ENCODE measurements at regions not wholly inside any gene's neighbourhood (a gene's known extent, or its start where the extent isn't known, plus 50 kb on each side); places are given as distances from the start of the nearest gene placed in this dataset.
A peak's percentile ranks its signal among the peaks of the same experiment; 100 is the strongest.

DNA sequence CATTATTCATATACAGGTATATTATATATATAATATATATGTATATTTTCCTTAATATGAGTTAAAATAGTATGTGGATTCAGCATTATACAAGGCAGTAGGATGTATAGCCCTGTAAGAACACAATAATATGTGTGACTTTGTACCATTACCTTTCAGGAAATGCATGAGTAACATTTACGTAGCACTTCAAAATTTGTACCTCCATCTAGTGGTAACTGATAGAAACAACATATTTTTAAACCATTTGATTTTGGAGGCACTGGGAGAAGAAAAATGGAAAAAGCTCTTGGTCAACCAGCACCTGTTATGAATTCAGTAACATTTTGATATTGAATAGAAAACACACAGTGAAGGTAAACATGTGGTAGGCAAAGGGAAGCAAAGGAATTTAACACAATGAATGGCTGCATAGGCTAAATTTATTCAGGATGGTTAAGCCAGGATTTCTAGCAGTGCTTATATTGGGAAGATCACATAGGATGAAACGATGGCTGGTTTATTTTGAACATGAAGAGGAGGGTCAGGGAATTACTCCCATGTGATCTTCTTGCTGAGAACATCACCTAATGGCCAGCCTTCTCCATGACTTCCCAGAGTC is 565.5 kb downstream of the CCDC85A start:
- Histone ChIP-seq H4K20me1 (replicated peaks; ENCODE audit: control insufficient read depth, extremely low read depth, insufficient read depth, low read length) (no peaks in the 10 kb centered on the region), H2AFZ (ENCODE audit: low read depth, low read length) (no peak overlapping the region), H3K4me3 (replicated peaks in 1 of 3; ENCODE audit: insufficient read depth in 1 of 3, low read depth in 1 of 3, low read length in 3 of 3) (no peak overlapping the region), H3K9ac (replicated peaks; ENCODE audit: extremely low read depth, insufficient read depth, low read length) (no peak overlapping the region), H3K36me3 (ENCODE audit: control insufficient read depth in 2 of 2, extremely low read depth in 1 of 2, insufficient read depth in 2 of 2, low read length in 2 of 2) (no peaks in the 10 kb centered on the region), H3K4me2 (ENCODE audit: insufficient read depth, low read length) (no peak overlapping the region), H3K9me3 (replicated peaks; ENCODE audit: control insufficient read depth, insufficient read depth, low read length) (no peaks in the 10 kb centered on the region), H3K9me1 (replicated peaks; ENCODE audit: control insufficient read depth, extremely low read depth, insufficient read depth, low read length) (no peaks in the 10 kb centered on the region), H3K4me1 (ENCODE audit: control insufficient read depth, extremely low read depth, insufficient read depth, low read length) (no peaks in the 10 kb centered on the region), H3K27ac (ENCODE audit: insufficient read depth, low read depth, low read length) (no peak overlapping the region), H3K79me2 (ENCODE audit: control insufficient read depth, insufficient read depth, low read length) (no peaks in the 10 kb centered on the region), H3K27me3 (ENCODE audit: control insufficient read depth in 2 of 2, insufficient read depth in 2 of 2, low read length in 2 of 2) (no peaks in the 10 kb centered on the region)
- dilution Hi-C loops (cut with MboI; ENCODE audit: extremely low pct_ligation_motif_present, low sequenced_read_pairs): no loop called here
- no peak for TF ChIP-seq EZH2 (IDR thresholded peaks at IDR 0.05; ENCODE audit: borderline replicate concordance, low read depth, low read length, severe bottlenecking)
- no peak for TF ChIP-seq GATA2 (IDR thresholded peaks at IDR 0.05; ENCODE audit: insufficient read depth, insufficient read length, low read depth, low read length)
- TF ChIP-seq, protein P1, sequence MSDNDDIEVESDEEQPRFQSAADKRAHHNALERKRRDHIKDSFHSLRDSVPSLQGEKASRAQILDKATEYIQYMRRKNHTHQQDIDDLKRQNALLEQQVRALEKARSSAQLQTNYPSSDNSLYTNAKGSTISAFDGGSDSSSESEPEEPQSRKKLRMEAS (IDR thresholded peaks at IDR 0.05; ENCODE audit: insufficient read depth, insufficient read length): no peak
- TF ChIP-seq MYC (IDR thresholded peaks at IDR 0.05; ENCODE audit: low read depth, low read length): no peak
- no peak for TF ChIP-seq POLR2AphosphoS5 (IDR thresholded peaks at IDR 0.05; ENCODE audit: insufficient read depth, low read depth, low read length)
- peak; percentile 36 for TF ChIP-seq FOS (IDR thresholded peaks at IDR 0.05; ENCODE audit: borderline replicate concordance, insufficient read depth, low read length)
- TF ChIP-seq JUN (IDR thresholded peaks at IDR 0.05; ENCODE audit: borderline replicate concordance, insufficient read depth, insufficient read length, low read depth): peak; percentile 3
- no peak for TF ChIP-seq POLR2A (IDR thresholded peaks at IDR 0.05; ENCODE audit: low read depth, low read length)
- peak; percentile 25 to 29 for TF ChIP-seq CTCF (IDR thresholded peaks at IDR 0.05; ENCODE audit: extremely low read depth in 1 of 2, insufficient read depth in 1 of 2, low read depth in 1 of 2, low read length in 2 of 2)
- no peak for FAIRE-seq
- no TSS peak for BruUV-seq (replicated peaks)
- peak; percentile 55 for DNase-seq (ENCODE audit: low read depth, low spot score)
- intact Hi-C loops (cut with micrococcal nuclease): loop anchor here (1.0 to 10.0 kb wide), 4 partner anchors 558 to 1034 kb away; partner anchors contain the start of gene CCDC85A
- CTCF ChIA-PET: interaction anchor here (0.6 to 5.3 kb wide), 28 partner anchors 8 to 704 kb away, joined by 3 to 115 read pairs (median 4); partner anchors contain the start of gene CCDC85A
- POLR2A ChIA-PET: no interaction called here

All from endothelial cell of umbilical vein (primary cell).